Testis (tissue), 2 donors: ENCODE measurements at regions not wholly inside any gene's neighbourhood (a gene's known extent, or its start where the extent isn't known, plus 50 kb on each side); places are given as distances from the start of the nearest gene placed in this dataset.

Source experiments
- DNase-seq: peaks from one replicate; pipeline ENCODE4 v3.0.0-alpha.2; 2019
- H3K27ac ChIP-seq, 2 donors: fragments of 200-600 bp; sonication (generic); one replicate each; pipeline ENCODE4 v1.5.1; 2019
- H3K27me3 ChIP-seq: fragments of 200-600 bp; sonication (generic); one replicate; pipeline ENCODE4 v1.5.1; 2019
- H3K36me3 ChIP-seq: fragments of 200-600 bp; sonication (generic); one replicate; pipeline ENCODE4 v1.5.1; 2017; ENCODE audit warnings: low read depth; ENCODE audit errors: missing control alignments
- H3K4me1 ChIP-seq: fragments of 200-600 bp; sonication (generic); one replicate; pipeline ENCODE4 v1.5.1; 2019
- H3K4me3 ChIP-seq, 2 donors: fragments of 200-600 bp; sonication (generic); one replicate each; pipeline ENCODE4 v1.5.1; 2017 to 2019
- H3K9me3 ChIP-seq: fragments of 200-600 bp; sonication (generic); one replicate; pipeline ENCODE4 v1.5.1; 2017
- POLR2A ChIP-seq: fragments of 450-650 bp; IDR thresholded peaks from one replicate; pipeline ENCODE4 v1.6.1; 2017; ENCODE audit warnings: antibody characterized with exemption, mild to moderate bottlenecking, moderate library complexity
- WGBS, 2 donors: methylation state at CpG; one replicate each; pipeline ENCODE4 v1.1.5; 2018; 5-methylcytosine and 5-hydroxymethylcytosine counted together
- intact Hi-C: fragments of 100-400 bp; cut with DNase I; formaldehyde crosslinking; loops from one replicate; pipeline ENCODE4 v1.15.1; 2023; ENCODE audit warnings: low total_unique reads
- TF ChIP-seq, protein P1 (sequence below), 3 experiments: fragments of 450-650 bp in 2 of 3; fragments of 200-600 bp in 1 of 3; sonication (generic) in 1 of 3; IDR thresholded peaks; one replicate each; pipeline ENCODE4 v1.5.1; 2016 to 2019; ENCODE audit warnings: antibody characterized with exemption in 3 of 3, mild to moderate bottlenecking in 2 of 3, moderate library complexity in 1 of 3

DNA sequence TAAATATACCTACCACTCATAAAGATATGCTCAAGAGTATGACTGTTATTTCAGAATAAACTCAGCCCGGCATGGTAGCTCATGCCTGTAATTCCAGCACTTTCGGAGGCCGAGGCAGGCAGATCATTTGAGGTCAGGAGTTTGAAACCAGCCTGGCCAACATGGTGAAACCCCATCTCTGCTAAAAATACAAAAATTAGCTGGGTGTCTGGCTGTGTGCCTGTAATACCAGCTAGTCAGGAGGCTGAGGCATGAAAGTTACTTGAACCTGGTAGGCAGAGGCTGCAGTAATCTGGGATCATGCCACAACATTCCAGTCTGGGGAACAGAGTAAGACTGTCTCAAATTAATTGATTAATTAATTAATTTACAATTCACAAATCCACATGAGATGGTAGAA lies 208.2 kb upstream of the PDGFD start:
- H3K27ac ChIP-seq: no peak overlapping the region
- H3K27me3 ChIP-seq: no peaks in the 10 kb centered on the region
- H3K36me3 ChIP-seq: no peaks in the 10 kb centered on the region
- TF ChIP-seq POLR2A: no peak
- TF ChIP-seq, protein P1, sequence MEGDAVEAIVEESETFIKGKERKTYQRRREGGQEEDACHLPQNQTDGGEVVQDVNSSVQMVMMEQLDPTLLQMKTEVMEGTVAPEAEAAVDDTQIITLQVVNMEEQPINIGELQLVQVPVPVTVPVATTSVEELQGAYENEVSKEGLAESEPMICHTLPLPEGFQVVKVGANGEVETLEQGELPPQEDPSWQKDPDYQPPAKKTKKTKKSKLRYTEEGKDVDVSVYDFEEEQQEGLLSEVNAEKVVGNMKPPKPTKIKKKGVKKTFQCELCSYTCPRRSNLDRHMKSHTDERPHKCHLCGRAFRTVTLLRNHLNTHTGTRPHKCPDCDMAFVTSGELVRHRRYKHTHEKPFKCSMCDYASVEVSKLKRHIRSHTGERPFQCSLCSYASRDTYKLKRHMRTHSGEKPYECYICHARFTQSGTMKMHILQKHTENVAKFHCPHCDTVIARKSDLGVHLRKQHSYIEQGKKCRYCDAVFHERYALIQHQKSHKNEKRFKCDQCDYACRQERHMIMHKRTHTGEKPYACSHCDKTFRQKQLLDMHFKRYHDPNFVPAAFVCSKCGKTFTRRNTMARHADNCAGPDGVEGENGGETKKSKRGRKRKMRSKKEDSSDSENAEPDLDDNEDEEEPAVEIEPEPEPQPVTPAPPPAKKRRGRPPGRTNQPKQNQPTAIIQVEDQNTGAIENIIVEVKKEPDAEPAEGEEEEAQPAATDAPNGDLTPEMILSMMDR (IDR thresholded peaks at IDR 0.05): no peak
- no peak for DNase-seq
- no peaks in the 10 kb centered on the region for H3K9me3 ChIP-seq
- no peak overlapping the region for H3K4me3 ChIP-seq
- no peaks in the 10 kb centered on the region for H3K4me1 ChIP-seq
- intact Hi-C loops: no loop called here
- 72 to 77% methylated on average over 3 of the region's 3 CpGs for whole genome bisulfite sequencing, 2 donors

DNA sequence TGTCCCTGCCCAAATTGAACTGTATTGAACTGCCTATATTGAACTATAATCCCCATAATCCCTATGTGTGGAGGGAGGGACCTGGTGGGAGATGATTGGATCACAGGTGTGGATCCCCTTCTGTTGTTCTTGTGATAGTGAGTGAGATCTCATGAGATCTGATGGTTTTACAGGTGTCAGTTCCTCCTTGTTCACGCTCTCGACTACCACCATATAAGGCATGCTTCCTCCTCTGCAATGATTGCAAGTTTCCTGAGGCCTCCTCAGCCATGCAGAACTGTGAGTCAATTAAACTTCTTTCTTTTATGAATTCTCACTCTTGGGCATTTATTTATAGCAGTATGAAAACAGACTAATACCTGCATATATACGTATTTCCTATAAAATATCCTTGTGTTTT lies 206.5 kb upstream of the PDGFD start:
- Histone ChIP-seq H3K9me3 (no peaks in the 10 kb centered on the region), H3K27me3 (no peaks in the 10 kb centered on the region), H3K4me1 (no peaks in the 10 kb centered on the region), H3K36me3 (no peaks in the 10 kb centered on the region), H3K4me3 (no peak overlapping the region), H3K27ac (no peak overlapping the region)
- WGBS, 2 donors: 88% methylated on average over 3 of the region's 3 CpGs
- TF ChIP-seq, protein P1 (IDR thresholded peaks at IDR 0.05): no peak
- TF ChIP-seq POLR2A: no peak
- intact Hi-C loops: no loop called here
- no peak for DNase-seq

DNA sequence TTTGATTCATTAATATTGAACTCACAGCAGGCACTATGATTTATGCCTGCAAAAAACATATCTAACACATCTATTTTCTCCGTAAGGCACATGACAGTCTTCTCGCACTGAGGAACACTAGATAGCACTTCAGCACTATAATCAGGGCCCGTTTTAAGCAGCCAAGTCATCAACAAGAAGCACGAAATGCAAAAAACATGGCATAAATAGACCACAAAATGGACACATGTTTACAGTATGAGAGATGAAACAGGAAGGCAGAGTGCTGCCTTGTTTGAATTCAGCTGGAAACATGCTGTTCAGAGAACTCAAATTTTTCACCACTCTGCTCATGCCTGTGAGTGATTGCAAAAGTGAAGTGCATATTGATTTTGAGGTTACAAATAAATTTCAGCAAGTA lies 205.8 kb upstream of the PDGFD start:
- H3K9me3 ChIP-seq: no peaks in the 10 kb centered on the region
- intact Hi-C loops: no loop called here

DNA sequence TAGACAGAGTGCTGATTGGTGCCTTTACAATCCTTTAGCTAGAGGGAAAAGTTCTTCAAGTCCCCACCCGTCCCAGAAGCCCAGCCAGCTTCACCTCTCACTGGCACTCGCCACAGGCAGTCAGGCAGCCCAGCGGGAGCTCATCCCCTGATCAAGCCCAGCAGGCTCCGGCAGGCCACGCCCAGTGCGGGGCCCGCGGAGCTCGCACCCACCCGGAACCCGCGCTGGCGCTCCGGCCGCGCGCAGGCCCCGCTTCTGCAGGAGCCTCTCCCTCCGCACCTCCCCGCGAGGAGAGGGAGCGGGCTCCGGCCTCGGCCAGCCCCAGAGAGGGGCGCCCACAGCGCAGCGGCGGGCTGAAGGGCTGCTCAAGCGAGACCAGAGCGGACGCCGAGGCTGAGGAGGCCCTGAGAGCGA lies 202.4 kb upstream of the PDGFD start:
- Histone ChIP-seq H3K36me3 (no peaks in the 10 kb centered on the region), H3K9me3 (no peaks in the 10 kb centered on the region), H3K27me3 (no peaks in the 10 kb centered on the region), H3K4me3 (peak overlapping the region; percentile 41 to 50), H3K4me1 (no peaks in the 10 kb centered on the region), H3K27ac (peak overlapping the region in 1 of 2 donors; percentile 12)
- peak; percentile 67 for DNase-seq
- intact Hi-C loops: no loop called here
- 84 to 88% methylated on average over 7 to 33 of the region's 33 CpGs for WGBS, 2 donors
- no peak for TF ChIP-seq POLR2A
- TF ChIP-seq, protein P1 (IDR thresholded peaks at IDR 0.05): no peak

More for the DNA sequence above, 205.8 kb upstream of the PDGFD start:
- Histone ChIP-seq H3K4me3 (no peak overlapping the region), H3K27me3 (no peaks in the 10 kb centered on the region), H3K36me3 (no peaks in the 10 kb centered on the region), H3K27ac (no peak overlapping the region), H3K4me1 (no peaks in the 10 kb centered on the region)
- WGBS, 2 donors: 88 to 90% methylated on average over 4 of the region's 4 CpGs
- no peak for TF ChIP-seq POLR2A
- TF ChIP-seq, protein P1 (IDR thresholded peaks at IDR 0.05): no peak
- DNase-seq: no peak

DNA sequence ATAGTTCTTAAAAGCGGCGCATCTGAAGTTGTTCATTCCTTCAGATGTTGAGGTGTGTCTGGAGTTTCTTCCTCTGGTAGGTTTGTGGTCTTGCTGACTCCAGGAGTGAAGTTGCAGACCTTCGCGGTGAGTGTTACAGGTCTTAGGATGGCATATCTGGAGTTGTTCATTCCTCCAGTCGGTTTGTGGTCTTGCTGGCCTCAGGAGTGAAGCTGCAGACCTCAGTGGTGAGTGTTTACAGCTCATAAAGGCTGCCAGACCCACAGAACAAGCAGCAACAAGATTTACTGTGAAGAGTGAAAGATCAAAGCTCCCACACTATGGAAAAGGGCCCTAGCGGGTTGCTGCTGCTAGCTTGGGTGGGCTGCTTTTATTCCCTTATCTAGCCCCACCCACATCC lies 201.7 kb upstream of the PDGFD start:
- Histone ChIP-seq H3K4me3 (peak overlapping the region in 1 of 2 donors; percentile 50), H3K36me3 (no peaks in the 10 kb centered on the region), H3K9me3 (no peaks in the 10 kb centered on the region), H3K27me3 (no peaks in the 10 kb centered on the region), H3K27ac (no peak overlapping the region), H3K4me1 (no peaks in the 10 kb centered on the region)
- no peak for TF ChIP-seq POLR2A
- intact Hi-C loops: no loop called here
- no peak for DNase-seq
- 90 to 94% methylated on average over 6 of the region's 6 CpGs for WGBS, 2 donors
